H1 (cell line): ENCODE measurements at regions not wholly inside any gene's neighbourhood (a gene's known extent, or its start where the extent isn't known, plus 50 kb on each side); places are given as distances from the start of the nearest gene placed in this dataset.

ENCODE experiments used
- CHD2 ChIP-seq: IDR thresholded peaks from 2 replicates; pipeline ENCODE4 v1.6.1; 2012; ENCODE audit warnings: low read length, improper control_type of control experiment
- CHD7 ChIP-seq: fragments of 300-600 bp; sonication (generic); IDR thresholded peaks from 2 replicates; pipeline ENCODE4 v1.7.1; 2012; ENCODE audit warnings: low read length, moderate library complexity, mild to moderate bottlenecking, inconsistent platforms; ENCODE audit not compliant: insufficient replicate concordance

GRCh38 chr1:38466487-38466886 lies 393.1 kb downstream of the RRAGC start (continued):
- TF ChIP-seq CHD7 (no peak), CHD2 (no peak)
